Ishikawa (cell line): ENCODE measurements at regions not wholly inside any gene's neighbourhood (a gene's known extent, or its start where the extent isn't known, plus 50 kb on each side); places are given as distances from the start of the nearest gene placed in this dataset.

Experiments
- CEBPB ChIP-seq: IDR thresholded peaks from 2 replicates; pipeline ENCODE4 v1.6.1; 2012
- CREB1 ChIP-seq: IDR thresholded peaks from 2 replicates; pipeline ENCODE4 v1.6.1; 2012; ENCODE audit warnings: low read depth
- EGR1 ChIP-seq: IDR thresholded peaks from 2 replicates; pipeline ENCODE4 v1.6.1; 2012
- EP300 ChIP-seq: IDR thresholded peaks from 2 replicates; pipeline ENCODE4 v1.6.1; 2012; ENCODE audit warnings: borderline replicate concordance
- FOXM1 ChIP-seq: IDR thresholded peaks from 2 replicates; pipeline ENCODE4 v1.6.1; 2012; ENCODE audit warnings: low read depth, borderline replicate concordance
- MAX ChIP-seq: IDR thresholded peaks from 2 replicates; pipeline ENCODE4 v1.6.1; 2012
- NFIC ChIP-seq: IDR thresholded peaks from 2 replicates; pipeline ENCODE4 v1.6.1; 2012
- RAD21 ChIP-seq: IDR thresholded peaks from 2 replicates; pipeline ENCODE4 v1.6.1; 2012; ENCODE audit warnings: low read depth
- REST ChIP-seq: IDR thresholded peaks from 2 replicates; pipeline ENCODE4 v1.6.1; 2012; ENCODE audit warnings: low read depth, mild to moderate bottlenecking
- TAF1 ChIP-seq: IDR thresholded peaks from 2 replicates; pipeline ENCODE4 v1.6.1; 2012; ENCODE audit warnings: low read depth, mild to moderate bottlenecking
- TCF12 ChIP-seq: IDR thresholded peaks from 2 replicates; pipeline ENCODE4 v1.6.1; 2012; ENCODE audit warnings: low read depth
- TEAD4 ChIP-seq: IDR thresholded peaks from 2 replicates; pipeline ENCODE4 v1.6.1; 2012
- USF1 ChIP-seq: IDR thresholded peaks from 2 replicates; pipeline ENCODE4 v1.6.1; 2012
- YY1 ChIP-seq: IDR thresholded peaks from 2 replicates; pipeline ENCODE4 v1.6.1; 2012; ENCODE audit warnings: low read depth
- ZBTB7A ChIP-seq: IDR thresholded peaks from 2 replicates; pipeline ENCODE4 v1.6.1; 2012; ENCODE audit warnings: low read depth

GRCh38 chr11:37313266-37313665 is 715.2 kb upstream of the RAG2 start:
- TF ChIP-seq TAF1, result no peak
- TF ChIP-seq CREB1, result no peak
- no peak for TF ChIP-seq YY1
- no peak for TF ChIP-seq TCF12
- no peak for TF ChIP-seq ZBTB7A
- no peak for TF ChIP-seq CEBPB
- TF ChIP-seq EGR1, result no peak
- TF ChIP-seq FOXM1, result no peak
- no peak for TF ChIP-seq USF1
- no peak for TF ChIP-seq EP300
- TF ChIP-seq MAX, result no peak
- TF ChIP-seq TEAD4, result no peak
- no peak for TF ChIP-seq REST

GRCh38 chr11:37306563-37306962 is 708.5 kb upstream of the RAG2 start:
- no peak for TF ChIP-seq REST
- no peak for TF ChIP-seq FOXM1

GRCh38 chr11:37298173-37298572 is 700.1 kb upstream of the RAG2 start:
- no peak for TF ChIP-seq TAF1
- no peak for TF ChIP-seq CREB1
- TF ChIP-seq USF1, result no peak
- TF ChIP-seq MAX, result no peak
- TF ChIP-seq ZBTB7A, result no peak
- TF ChIP-seq YY1, result no peak
- TF ChIP-seq EGR1, result no peak
- TF ChIP-seq EP300, result no peak
- no peak for TF ChIP-seq CEBPB
- TF ChIP-seq TCF12, result no peak
- no peak for TF ChIP-seq NFIC
- TF ChIP-seq RAD21, result no peak
- TF ChIP-seq FOXM1, result no peak
- TF ChIP-seq TEAD4, result no peak
- no peak for TF ChIP-seq REST

GRCh38 chr11:37286890-37287289 is 688.9 kb upstream of the RAG2 start:
- no peak for TF ChIP-seq TAF1
- no peak for TF ChIP-seq NFIC
- TF ChIP-seq RAD21, result no peak
- no peak for TF ChIP-seq EP300
- TF ChIP-seq FOXM1, result no peak
- no peak for TF ChIP-seq YY1

- TF ChIP-seq CEBPB (no peak), TAF1 (no peak), CREB1 (no peak), ZBTB7A (no peak), TEAD4 (no peak), EGR1 (no peak), YY1 (no peak), TCF12 (no peak), NFIC (no peak), USF1 (no peak), EP300 (no peak), MAX (no peak), REST (no peak), FOXM1 (no peak), RAD21 (no peak)
Observed at GRCh38 chr11:37282367-37282766, 684.3 kb upstream of the RAG2 start.
